BLaER1 (cell line): ENCODE measurements at regions not wholly inside any gene's neighbourhood (a gene's known extent, or its start where the extent isn't known, plus 50 kb on each side); places are given as distances from the start of the nearest gene placed in this dataset.
"Not testable (repeated sequence)": the region's sequence is repeated elsewhere in the genome, so short reads cannot be mapped to it uniquely, and the experiment has no call there.

Experiments
- H3K27ac ChIP-seq: shearing (Covaris generic); formaldehyde crosslinking; 2 replicates; pipeline ENCODE4 v1.8.1; 2022
- H3K27me3 ChIP-seq: shearing (Covaris generic); formaldehyde crosslinking; 2 replicates; pipeline ENCODE4 v1.8.1; 2022
- H3K36me3 ChIP-seq: shearing (Covaris generic); formaldehyde crosslinking; 2 replicates; pipeline ENCODE4 v1.8.1; 2022
- H3K4me1 ChIP-seq: shearing (Covaris generic); formaldehyde crosslinking; 2 replicates; pipeline ENCODE4 v1.8.1; 2022
- H3K4me2 ChIP-seq: shearing (Covaris generic); formaldehyde crosslinking; 2 replicates; pipeline ENCODE4 v1.8.1; 2022
- H3K4me3 ChIP-seq: shearing (Covaris generic); formaldehyde crosslinking; 2 replicates; pipeline ENCODE4 v1.8.1; 2022
- H3K9ac ChIP-seq: shearing (Covaris generic); formaldehyde crosslinking; 2 replicates; pipeline ENCODE4 v1.8.1; 2022
- H3K9me3 ChIP-seq: shearing (Covaris generic); formaldehyde crosslinking; 2 replicates; pipeline ENCODE4 v1.8.1; 2022
- H4K20me1 ChIP-seq: shearing (Covaris generic); formaldehyde crosslinking; 2 replicates; pipeline ENCODE4 v1.8.1; 2022
- Cebpa-rat ChIP-seq: shearing (Covaris generic); IDR thresholded peaks from 2 replicates; pipeline ENCODE4 v1.8.1; 2022

DNA sequence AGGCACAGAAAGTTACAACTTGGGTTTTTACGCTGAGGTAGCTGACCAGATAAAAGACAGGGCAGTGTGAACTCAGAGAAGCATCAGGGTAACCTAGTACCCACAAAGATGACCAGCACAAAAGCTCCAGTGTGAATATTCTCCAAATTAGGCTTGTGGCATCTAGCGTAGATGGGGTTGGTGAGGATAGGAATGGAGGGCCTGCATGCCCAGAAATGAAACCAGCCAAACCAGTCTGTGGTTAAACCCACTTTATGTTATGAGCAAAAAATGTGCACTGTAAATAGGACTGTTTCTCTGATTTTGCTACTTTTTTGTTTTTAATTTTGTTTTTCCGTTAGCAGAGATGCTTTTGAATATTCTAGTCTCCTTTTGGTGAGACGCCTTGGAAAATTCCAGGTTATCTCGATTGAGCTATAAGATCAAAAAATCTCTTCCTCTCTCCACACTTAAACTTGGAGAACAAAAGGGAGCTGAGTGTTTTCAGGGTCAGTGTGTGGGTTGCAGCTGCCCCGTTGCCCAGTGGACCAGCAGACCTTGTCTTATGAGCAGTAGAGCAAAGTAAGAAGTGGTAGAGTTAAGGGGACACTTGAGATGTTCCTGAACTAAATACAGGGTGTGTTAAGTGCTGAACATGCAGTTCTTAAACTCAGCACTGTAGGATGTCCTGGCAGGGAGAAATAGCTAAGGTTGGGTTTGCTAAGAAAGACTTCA, 132.9 kb downstream of the C3orf38 start:
- Histone ChIP-seq H3K27me3 (no peaks in the 10 kb centered on the region), H4K20me1 (no peaks in the 10 kb centered on the region), H3K4me3 (no peak overlapping the region), H3K9ac (no peak overlapping the region), H3K9me3 (no peaks in the 10 kb centered on the region), H3K4me2 (no peak overlapping the region), H3K4me1 (no peaks in the 10 kb centered on the region), H3K27ac (no peak overlapping the region), H3K36me3 (no peaks in the 10 kb centered on the region)
- TF ChIP-seq Cebpa-rat: no peak

DNA sequence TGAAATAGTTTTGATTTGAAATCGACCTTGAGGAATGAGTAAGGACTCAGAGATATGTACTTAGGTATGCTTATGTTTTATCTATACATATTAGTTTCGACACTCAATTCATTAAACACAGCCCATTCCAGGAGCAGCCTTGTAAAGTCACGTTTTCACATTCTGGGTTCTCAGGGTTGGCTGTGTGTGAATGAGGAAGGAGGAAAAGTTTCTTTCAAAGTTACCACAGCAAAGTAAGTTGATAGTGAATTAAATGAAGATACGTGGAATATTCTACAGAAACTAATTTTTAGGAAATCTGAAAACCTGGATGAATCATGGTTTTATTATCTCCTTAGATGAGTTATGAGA, 133.5 kb downstream of the C3orf38 start:
- TF ChIP-seq Cebpa-rat: no peak
- Histone ChIP-seq H3K27ac (no peak overlapping the region), H3K9ac (no peak overlapping the region), H4K20me1 (no peaks in the 10 kb centered on the region), H3K4me2 (no peak overlapping the region), H3K4me3 (no peak overlapping the region), H3K27me3 (no peaks in the 10 kb centered on the region), H3K36me3 (no peaks in the 10 kb centered on the region), H3K4me1 (no peaks in the 10 kb centered on the region), H3K9me3 (no peaks in the 10 kb centered on the region)

DNA sequence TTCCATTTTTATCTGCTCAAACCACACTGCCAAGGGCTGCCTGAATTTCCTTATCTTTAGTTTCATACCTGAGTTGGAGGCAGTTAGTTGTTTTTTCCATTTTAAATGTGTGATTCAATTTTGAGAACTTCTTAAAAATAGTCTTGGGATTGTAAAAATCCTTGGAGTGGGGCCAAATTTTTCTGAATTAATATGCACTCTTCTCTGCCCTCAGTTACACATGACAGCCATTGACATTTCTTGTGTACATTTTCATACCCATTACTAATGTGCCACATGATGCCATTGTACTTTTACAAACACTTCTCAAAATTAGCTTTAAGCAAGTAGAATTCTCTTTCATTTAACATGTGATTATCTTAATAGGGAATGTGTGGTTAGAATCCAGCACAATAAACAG, 141.7 kb downstream of the C3orf38 start:
- H3K4me2 ChIP-seq: no peak overlapping the region
- H3K9me3 ChIP-seq: no peaks in the 10 kb centered on the region
- no peak overlapping the region for H3K9ac ChIP-seq
- no peaks in the 10 kb centered on the region for H4K20me1 ChIP-seq
- no peak for TF ChIP-seq Cebpa-rat
- no peaks in the 10 kb centered on the region for H3K36me3 ChIP-seq
- H3K4me3 ChIP-seq: no peak overlapping the region
- no peaks in the 10 kb centered on the region for H3K4me1 ChIP-seq
- no peak overlapping the region for H3K27ac ChIP-seq
- no peaks in the 10 kb centered on the region for H3K27me3 ChIP-seq

DNA sequence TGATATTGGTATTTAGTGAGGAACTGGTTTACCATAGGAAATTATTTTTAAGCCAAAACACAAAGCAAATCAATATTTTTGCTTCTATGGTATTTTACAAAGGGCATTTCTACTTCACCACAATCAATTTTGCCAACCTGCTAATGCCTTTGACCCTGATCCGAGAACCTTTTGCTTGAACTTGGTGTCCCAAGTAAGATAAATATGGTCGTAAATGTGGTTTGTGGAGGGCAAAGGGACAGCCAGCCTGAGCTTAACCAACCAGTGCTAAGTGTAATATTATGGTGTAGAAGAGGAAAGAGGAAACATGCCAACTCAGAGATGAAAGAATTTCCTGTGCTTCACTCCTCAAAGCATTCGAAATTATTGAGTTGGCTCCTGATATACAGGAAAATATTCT, 148.4 kb downstream of the C3orf38 start:
- H3K4me3 ChIP-seq: no peak overlapping the region
- no peak overlapping the region for H3K9ac ChIP-seq
- TF ChIP-seq Cebpa-rat: no peak
- H3K27me3 ChIP-seq: no peaks in the 10 kb centered on the region
- H3K36me3 ChIP-seq: no peaks in the 10 kb centered on the region
- H4K20me1 ChIP-seq: no peaks in the 10 kb centered on the region
- H3K9me3 ChIP-seq: no peaks in the 10 kb centered on the region
- H3K4me2 ChIP-seq: peak overlapping the region; percentile 6; the same call in 1 of the 2 replicates
- H3K27ac ChIP-seq: no peak overlapping the region
- peaks cover 7% of the 10 kb centered on the region; the same call in 1 of the 2 replicates for H3K4me1 ChIP-seq

DNA sequence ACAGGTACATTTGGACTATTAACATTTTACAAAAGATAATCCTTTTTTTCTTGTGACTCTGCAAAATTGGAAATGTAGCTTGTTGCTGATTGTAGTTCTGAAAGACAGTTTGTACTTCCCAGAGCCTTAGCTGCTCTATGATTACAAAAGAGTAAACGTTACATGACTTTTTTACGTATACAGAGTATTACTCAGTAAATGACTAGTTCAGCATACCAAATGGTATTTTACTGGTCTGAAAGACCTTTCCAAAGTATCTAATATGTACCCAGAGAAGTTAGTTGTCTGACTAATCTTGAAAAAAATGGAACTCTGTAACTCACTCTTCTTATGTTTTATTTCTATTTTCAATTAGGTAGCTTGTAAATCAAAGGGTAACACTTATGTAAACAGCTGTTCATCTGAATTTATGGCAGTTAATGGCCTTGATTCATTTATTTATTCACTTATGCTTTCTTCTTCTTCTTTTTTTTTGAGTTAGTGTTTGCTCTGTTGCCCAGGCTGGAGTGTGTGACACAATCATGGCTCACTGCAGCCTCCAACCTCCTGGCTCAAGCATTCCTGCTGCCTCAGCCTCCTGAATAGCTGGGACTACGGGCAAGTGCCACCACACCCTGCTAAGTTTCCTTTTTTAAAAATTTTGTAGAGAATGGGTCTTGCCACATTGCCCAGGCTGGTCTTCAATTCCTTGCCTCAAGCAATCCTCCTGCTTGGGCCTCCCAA, 151.7 kb downstream of the C3orf38 start:
- Histone ChIP-seq H3K9ac (no peak overlapping the region), H3K4me1 (peaks cover 7% of the 10 kb centered on the region; the same call in 1 of the 2 replicates), H4K20me1 (no peaks in the 10 kb centered on the region), H3K27ac (no peak overlapping the region), H3K9me3 (no peaks in the 10 kb centered on the region), H3K36me3 (no peaks in the 10 kb centered on the region), H3K27me3 (no peaks in the 10 kb centered on the region), H3K4me2 (no peak overlapping the region), H3K4me3 (no peak overlapping the region)
- no peak for TF ChIP-seq Cebpa-rat

DNA sequence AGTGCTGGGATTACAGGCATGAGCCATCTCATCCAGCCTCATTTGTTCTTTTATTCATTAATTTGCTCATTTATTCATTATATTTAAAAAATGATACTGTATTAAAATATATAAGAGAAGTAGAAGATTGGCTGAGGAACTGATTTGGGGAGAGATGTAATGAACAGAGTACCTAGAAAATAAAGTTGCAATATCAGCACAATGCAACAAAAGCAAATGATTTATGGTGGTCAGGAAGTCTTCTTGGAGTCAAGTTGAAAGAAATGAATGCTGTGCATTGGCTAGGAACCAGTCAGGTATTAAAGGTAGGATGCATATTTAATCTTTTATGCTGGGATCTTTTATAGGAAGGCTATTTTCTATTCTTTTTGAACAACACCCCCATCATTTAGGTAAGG, 152.2 kb downstream of the C3orf38 start:
- no peak overlapping the region for H3K9ac ChIP-seq
- no peak overlapping the region for H3K4me3 ChIP-seq
- no peaks in the 10 kb centered on the region for H3K27me3 ChIP-seq
- H3K27ac ChIP-seq: no peak overlapping the region
- no peaks in the 10 kb centered on the region for H3K9me3 ChIP-seq
- no peaks in the 10 kb centered on the region for H4K20me1 ChIP-seq
- no peaks in the 10 kb centered on the region for H3K36me3 ChIP-seq
- no peak for TF ChIP-seq Cebpa-rat
- peaks cover 7% of the 10 kb centered on the region; the same call in 1 of the 2 replicates for H3K4me1 ChIP-seq
- H3K4me2 ChIP-seq: no peak overlapping the region

DNA sequence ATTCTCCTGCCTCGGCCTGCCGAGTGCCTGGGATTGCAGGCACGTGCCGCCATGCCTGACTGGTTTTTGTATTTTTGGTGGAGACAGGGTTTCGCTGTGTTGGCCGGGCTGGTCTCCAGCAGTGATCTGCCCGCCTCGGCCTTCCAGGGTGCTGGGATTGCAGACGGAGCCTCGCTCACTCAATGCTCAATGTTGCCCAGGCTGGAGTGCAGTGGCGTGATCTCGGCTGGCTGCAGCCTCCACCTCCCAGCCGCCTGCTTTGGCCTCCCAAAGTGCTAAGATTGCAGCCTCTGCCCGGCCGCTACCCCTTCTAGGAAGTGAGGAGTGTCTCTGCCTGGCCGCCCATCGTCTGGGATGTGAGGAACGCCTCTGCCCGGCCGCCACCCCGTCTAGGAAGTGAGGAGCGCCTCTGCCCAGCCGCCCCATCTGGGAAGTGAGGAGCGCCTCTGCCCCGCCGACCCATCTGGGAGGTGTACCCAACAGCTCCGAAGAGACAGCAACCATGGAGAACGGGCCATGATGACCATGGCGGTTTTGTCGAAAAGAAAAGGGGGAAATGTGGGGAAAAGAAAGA, 153.7 kb downstream of the C3orf38 start:
- H3K4me1 ChIP-seq, H3K27me3 ChIP-seq, H3K4me3 ChIP-seq, H3K9me3 ChIP-seq, H3K4me2 ChIP-seq, H3K36me3 ChIP-seq, H3K27ac ChIP-seq, H4K20me1 ChIP-seq, H3K9ac ChIP-seq: not testable (repeated sequence)

DNA sequence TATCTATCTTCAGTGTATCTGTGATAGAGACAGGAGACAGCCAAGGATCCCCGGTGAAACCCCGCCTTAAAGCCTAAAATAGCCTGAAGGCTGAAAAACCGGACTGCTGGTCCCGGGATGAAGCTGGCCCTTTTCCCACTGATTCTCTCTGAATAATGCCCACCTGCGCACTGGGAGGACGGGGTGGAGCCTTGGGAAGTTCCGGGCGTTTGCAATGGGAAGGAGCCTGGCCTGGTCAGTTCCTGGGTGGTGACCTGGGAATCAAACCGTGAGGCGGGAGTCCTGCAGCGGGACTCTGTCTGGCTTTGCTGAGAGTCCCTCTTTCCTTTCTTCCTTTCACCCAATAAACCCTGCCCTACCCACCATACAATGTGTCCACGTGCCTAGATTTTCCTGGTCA, 157.9 kb downstream of the C3orf38 start:
- H3K27me3 ChIP-seq: no peaks in the 10 kb centered on the region
- no peak overlapping the region for H3K4me2 ChIP-seq
- H3K9me3 ChIP-seq: no peaks in the 10 kb centered on the region
- no peaks in the 10 kb centered on the region for H3K4me1 ChIP-seq
- no peak overlapping the region for H3K9ac ChIP-seq
- no peaks in the 10 kb centered on the region for H4K20me1 ChIP-seq
- no peaks in the 10 kb centered on the region for H3K36me3 ChIP-seq
- H3K27ac ChIP-seq: no peak overlapping the region
- no peak for TF ChIP-seq Cebpa-rat
- H3K4me3 ChIP-seq: no peak overlapping the region

DNA sequence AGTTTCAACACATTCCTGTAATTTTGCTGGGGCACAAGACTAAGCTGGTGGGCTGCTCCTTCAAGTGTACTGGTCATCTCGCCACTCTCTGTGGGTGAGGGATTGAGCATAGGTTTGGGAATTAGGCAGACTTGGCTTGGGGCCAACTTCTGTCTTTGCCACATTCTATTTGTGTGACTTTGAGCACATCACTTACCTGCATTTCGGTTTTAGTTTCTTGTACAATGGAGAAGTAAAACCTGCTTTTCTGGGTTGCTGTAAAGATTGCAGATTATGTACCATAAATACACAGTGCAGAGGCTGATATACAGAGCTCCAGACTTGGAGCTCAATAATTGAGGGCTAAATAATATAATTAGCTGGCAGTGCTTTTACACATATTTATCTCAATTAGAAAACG, 162.1 kb downstream of the C3orf38 start:
- Histone ChIP-seq H3K4me3 (no peak overlapping the region), H3K36me3 (no peaks in the 10 kb centered on the region), H3K27ac (no peak overlapping the region), H3K9ac (no peak overlapping the region), H3K27me3 (no peaks in the 10 kb centered on the region), H3K9me3 (no peaks in the 10 kb centered on the region), H4K20me1 (no peaks in the 10 kb centered on the region), H3K4me2 (no peak overlapping the region), H3K4me1 (no peaks in the 10 kb centered on the region)
- no peak for TF ChIP-seq Cebpa-rat

DNA sequence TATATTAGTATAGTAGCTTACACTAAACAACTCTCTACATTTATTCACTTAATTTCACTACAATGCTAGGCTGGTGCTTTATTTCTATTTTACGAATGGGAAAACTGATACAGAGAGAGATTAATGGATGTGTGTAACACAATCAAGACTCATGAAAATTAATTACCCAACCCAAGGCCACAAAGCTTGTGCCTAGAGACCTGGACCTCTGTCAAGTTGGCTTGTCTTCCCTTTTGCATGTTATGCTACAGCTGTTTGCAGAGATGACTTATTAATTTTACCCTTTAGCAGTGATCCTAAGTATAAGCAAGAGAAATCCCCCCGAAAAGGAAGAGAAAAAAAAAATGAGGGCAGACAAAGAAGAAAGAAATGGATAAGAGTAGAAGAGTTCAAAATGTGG, 162.5 kb downstream of the C3orf38 start:
- Histone ChIP-seq H3K4me2 (no peak overlapping the region), H3K27ac (no peak overlapping the region), H3K4me1 (no peaks in the 10 kb centered on the region), H3K36me3 (no peaks in the 10 kb centered on the region), H3K9ac (no peak overlapping the region), H4K20me1 (no peaks in the 10 kb centered on the region), H3K9me3 (no peaks in the 10 kb centered on the region), H3K27me3 (no peaks in the 10 kb centered on the region), H3K4me3 (no peak overlapping the region)
- no peak for TF ChIP-seq Cebpa-rat
